ENCODE measurements at regions not wholly inside any gene's neighbourhood (a gene's known extent, or its start where the extent isn't known, plus 50 kb on each side); places are given as distances from the start of the nearest gene placed in this dataset.

- no peak for DNase-seq (ENCODE audit: low read depth in 2 of 2)
These were observed 261.2 kb upstream of the SHH start for GRCh38 chr7:156073366-156074052.

DNA sequence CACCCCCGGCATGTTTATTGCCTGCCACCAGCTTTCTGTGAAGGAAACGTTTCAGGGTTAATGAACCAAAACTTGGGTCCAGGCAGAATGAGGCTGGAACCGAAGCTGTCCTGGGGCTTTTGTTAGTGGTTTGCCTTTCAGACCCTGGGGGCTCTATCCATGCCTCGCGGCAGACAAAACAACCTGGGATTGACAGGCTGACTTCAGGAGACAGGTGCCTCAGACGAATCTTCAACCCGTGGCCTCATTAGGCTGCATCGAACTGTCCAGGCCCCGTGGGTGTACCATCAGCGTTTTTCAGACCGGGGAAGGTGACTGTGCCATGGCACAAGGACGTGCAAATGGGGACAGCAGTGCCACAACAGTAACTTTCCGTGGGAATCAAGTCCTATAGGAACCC, 259.3 kb upstream of the SHH start:
- DNase-seq (ENCODE audit: low read depth in 2 of 2), result no peak

GRCh38 chr7:156069891-156070290, 257.6 kb upstream of the SHH start:
- DNase-seq (ENCODE audit: low read depth in 2 of 2), result no peak

DNA sequence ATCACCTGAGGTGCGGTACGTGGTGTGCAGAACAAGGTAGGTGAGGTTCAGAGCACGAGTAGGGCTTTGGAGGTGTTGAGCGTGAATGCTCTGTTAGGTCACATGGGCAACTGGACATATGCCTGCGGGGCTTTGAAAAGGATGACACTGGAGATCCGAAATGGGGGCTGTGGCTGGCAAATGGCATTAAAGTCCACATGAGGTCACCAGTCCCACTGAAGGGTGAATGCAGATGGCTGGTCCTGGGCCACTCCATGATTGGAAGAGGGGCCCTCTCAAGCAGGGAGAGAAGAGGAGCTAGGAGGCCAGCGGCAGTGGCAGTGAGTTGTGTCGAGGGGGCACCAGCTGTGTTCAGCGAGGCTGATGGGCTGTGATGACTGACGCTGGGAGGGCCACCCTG, 254.9 kb upstream of the SHH start:
- DNase-seq (ENCODE audit: low read depth in 2 of 2), result no peak

GRCh38 chr7:156065400-156065799, 253.1 kb upstream of the SHH start:
- DNase-seq (ENCODE audit: low read depth in 2 of 2), result no peak

- DNase-seq (ENCODE audit: low read depth in 2 of 2), result no peak
These were observed 252.7 kb upstream of the SHH start for GRCh38 chr7:156064971-156065386.

- no peak for DNase-seq (ENCODE audit: low read depth in 2 of 2)
These were observed 251.1 kb upstream of the SHH start for GRCh38 chr7:156063241-156063810.

- no peak for DNase-seq (ENCODE audit: low read depth in 2 of 2)
These were observed 250.0 kb upstream of the SHH start for GRCh38 chr7:156062286-156062685.

DNA sequence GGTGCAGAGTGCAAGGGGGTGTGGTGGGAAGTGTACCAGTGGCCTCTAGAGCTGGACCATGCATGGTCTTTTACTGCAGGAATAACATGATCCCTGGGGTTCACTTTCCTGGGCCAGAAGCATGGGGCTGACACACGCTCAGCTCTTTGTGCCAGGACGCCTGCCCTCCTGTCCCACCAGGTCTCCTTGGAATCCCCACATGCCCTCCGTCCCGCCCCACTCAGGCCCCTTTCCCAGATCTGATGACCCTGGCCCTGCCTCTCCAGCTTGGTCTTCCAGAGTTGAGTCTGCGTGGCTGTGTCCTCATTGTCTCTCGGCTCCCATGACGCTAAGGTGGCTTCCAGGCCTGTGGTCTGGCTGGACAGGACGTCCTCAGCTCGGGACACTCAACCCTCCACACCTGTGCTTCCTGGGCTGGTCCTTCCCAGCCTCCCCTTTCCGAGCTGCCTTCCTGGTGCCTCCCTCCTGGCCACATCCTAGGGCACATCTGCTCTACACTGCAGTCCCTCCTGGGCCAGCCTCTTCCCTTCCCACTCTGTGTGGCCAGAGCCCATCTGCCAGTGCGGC, 249.5 kb upstream of the SHH start:
- no peak for DNase-seq (ENCODE audit: low read depth in 2 of 2)

GRCh38 chr7:156060925-156061324, 248.7 kb upstream of the SHH start:
- DNase-seq (ENCODE audit: low read depth in 2 of 2), result no peak

GRCh38 chr7:156059369-156059768, 247.1 kb upstream of the SHH start:
- DNase-seq (ENCODE audit: low read depth in 2 of 2), result no peak

DNA sequence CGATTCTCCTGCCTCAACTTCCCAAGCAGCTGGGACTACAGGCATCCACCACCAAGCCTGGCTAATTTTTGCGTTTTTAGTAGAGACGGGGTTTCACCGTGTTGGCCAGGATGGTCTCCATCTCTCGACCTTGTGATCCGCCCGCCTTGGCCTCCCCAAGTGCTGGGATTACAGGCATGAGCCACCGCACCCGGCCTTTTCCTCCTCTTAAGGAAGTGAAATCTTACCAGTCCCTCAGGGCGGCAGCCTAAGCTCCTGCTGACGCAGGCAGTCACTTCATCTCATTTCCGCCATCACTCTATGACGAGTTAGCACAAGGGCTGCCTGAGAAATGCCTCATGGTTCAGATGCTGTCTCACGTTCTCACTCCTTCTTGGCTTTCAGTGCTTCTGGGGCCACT, 246.0 kb upstream of the SHH start:
- DNase-seq (ENCODE audit: low read depth in 2 of 2), result no peak

GRCh38 chr7:156056534-156056933, 244.3 kb upstream of the SHH start:
- no peak for DNase-seq (ENCODE audit: low read depth in 2 of 2)

DNA sequence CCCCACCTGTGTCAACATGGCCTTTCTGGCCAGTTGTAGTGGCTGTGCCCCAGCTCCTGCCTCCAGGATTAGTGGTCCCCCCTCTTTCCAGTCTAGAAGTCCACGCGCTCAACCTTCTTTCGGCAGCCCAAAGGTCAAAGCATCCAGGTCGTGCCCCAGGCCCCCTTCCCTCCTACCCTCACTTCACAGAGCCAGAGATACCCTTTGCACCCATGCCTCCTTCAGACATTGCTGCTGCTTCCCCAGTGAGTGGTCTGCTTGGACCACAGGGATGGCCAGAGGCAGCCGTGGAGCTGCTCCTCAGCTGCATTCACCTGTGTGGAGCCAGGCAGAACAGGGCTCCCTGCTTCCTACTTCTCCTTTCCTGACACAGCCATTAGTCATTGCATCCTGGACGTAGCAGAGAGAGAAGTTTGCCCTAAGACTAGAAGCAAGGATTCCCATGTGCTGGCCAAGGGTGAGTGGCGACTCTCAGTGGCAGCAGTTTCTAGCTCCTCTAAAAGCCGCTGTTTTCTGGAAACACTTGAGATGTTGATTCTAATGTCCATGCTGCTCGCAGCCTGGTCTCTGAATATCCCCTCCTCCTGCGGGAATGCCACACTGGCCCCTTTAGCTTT, 243.1 kb upstream of the SHH start:
- no peak for DNase-seq (ENCODE audit: low read depth in 2 of 2)

GRCh38 chr7:156051884-156052283, 239.6 kb upstream of the SHH start:
- DNase-seq (ENCODE audit: low read depth in 2 of 2), result no peak

DNA sequence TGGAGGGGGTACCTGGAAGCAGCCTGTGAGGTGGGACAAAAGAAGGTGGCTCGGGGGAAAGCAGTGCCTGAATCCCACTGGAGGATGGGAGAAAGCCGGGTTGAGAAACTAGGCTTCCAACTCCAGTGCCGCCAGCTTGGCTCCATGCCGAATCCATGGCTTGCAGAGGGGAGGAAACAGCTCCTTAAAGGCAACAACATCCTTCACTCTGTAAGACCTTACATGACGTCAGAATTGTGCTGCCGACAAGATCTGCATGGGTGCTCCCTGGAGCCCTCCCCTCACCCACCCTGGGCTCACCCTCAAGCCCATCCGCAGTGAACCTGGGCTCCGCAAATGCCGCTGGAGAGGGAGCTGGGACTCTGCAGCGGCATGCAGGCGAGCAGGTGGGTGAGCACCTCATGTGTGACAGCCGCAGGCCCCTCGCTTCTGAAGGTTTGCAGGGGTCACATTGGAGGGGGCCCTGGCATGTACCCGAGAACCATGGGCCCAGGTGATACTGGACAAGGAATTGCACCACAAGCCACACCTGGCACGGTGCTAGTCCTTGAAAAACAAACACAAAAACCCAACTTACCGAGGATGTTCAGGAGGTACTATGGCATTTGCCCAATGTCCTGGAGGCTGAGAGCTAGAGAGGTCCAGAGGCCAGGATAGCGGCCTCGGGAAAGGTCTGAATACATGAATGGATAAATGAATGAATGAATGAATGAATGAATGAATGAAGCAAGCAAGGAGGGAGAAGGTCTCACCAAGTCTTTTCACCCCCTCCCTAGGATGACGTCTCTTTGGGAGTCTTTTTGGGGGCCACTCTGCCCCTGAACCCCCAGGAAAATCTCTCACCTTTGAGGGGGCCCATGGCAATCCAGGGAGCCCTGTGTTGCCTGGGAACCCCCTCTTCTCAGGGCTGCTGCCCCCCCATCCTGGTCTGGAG, 238.6 kb upstream of the SHH start:
- no peak for DNase-seq (ENCODE audit: low read depth in 2 of 2)

DNA sequence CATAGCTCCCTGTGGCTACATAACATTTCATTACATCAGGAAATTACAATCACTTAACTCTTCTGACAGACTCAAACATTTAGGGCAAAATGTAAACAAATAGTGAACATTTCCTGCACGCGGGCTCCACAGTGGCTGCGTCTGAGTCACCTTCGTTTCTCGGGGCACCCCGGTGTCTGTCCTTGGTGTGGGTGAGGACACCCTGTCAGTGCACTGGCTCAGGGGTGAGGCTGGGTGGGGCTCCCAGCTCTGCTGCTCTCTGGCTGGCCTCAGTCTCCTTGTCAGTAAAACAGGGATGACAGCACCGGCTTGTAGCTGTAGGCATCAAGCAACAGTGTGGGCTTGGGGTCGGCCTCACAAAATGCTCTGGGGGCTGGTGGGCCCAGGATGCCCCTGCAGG, 237.1 kb upstream of the SHH start:
- no peak for DNase-seq (ENCODE audit: low read depth in 2 of 2)

DNA sequence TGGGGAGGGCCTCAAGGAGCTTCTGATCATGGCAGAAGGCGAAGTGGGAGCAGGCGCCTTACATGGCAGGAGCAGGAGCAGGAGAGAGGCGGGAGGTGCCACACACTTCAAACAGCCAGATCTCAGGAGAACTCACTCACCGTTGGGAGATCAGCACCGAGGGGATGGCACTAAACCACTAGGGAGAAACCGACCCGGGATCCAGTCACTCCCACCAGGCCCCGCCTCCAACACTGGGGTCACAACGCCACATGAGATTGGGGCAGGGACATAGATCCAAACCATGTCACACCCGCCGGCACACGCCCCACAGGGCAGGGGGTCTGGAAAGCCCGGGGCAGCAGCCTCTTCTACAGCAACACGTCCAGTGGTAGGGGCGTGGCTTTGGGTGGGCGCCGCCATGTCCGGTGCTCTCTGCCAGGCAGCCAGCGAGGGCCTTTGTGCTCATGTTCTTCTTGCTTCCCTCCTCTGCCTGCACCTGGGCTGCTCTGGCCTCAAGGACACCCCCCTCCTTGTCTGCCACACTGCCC, 233.8 kb upstream of the SHH start:
- DNase-seq (ENCODE audit: low read depth in 2 of 2), result no peak

GRCh38 chr7:156043416-156044178, 231.3 kb upstream of the SHH start:
- no peak for DNase-seq (ENCODE audit: low read depth in 2 of 2)

DNA sequence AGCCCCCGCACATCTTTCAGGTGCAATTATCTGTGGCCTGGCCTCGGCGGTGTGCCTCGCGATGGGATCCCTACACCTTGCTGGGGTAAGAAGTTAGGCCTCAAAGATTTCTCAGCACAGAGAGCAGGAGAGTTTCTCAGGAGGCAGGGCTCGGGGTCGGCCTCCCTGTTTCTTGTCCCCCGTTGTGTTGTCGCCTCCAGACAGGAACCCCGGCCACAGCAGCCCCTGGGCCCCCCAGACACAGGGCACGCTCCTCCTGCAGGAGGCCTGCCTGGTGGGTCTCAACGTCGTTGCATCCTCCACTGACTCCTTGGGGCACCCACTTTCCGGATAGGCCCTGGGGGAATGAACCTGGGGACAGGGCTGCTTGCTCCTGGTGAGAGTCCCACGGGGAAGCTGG, 229.1 kb upstream of the SHH start:
- DNase-seq (ENCODE audit: low read depth in 2 of 2), result no peak
